ENCODE measurements at regions not wholly inside any gene's neighbourhood (a gene's known extent, or its start where the extent isn't known, plus 50 kb on each side); places are given as distances from the start of the nearest gene placed in this dataset.
"Not testable (repeated sequence)": the region's sequence is repeated elsewhere in the genome, so short reads cannot be mapped to it uniquely, and the experiment has no call there.

DNA sequence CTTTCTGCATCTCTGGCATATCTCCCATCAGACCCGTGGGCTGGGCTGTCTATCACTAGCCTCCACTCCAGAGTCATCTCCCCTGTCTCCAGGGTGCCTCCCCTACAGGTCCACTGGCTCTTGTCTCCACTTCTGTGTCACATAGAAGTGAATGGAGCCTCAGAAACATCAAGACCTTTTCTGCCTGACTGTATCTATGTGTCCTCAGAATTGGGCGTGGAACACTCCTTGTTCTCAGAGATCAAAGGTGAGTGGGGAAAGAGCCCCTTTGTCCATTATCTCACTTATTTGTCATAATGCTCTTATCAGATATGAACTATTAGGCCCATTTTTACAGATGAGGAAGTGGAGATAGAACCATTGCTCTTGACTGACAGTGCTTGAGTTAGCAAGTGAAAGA, 211.0 kb downstream of the CYRIA start:
- DNase-seq, result no peak

DNA sequence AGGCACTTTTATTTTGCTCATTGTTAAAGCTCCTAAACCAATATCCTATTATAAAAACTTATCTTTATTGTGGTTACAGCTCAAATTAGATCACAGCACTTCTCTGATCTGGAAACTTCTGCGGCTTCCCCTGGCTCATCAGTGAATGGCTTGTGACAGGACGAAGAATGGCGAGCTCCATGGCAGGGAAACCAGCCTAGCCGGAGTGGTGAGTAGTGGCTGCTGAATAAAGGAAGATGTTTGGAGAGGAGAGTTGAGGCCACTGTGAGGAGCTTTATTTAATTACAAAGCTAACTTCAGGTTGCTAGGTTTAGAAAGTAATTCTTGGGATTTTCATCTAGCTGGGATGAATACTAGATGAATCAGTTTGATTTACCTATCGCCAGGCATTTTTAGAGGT, 213.5 kb downstream of the CYRIA start:
- DNase-seq, result no peak

DNA sequence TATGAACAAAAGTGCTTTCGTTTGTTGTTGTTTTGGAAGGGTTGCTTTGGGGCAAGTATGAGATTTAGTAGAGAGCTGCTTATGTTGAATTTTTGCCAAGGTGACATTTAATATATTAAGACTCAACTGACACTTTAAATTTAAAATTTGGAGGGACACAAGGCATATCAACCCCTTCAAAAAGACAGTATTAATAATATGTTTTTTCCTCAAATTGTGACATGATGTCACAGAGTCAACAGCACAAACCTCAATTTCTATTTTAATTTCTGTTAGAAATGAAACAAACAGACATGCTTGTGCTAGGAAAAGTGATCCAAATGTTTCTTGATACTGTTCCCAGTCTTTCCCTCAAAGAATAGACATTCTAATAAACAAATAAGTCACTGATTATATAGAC, 218.9 kb downstream of the CYRIA start:
- no peak for DNase-seq

DNA sequence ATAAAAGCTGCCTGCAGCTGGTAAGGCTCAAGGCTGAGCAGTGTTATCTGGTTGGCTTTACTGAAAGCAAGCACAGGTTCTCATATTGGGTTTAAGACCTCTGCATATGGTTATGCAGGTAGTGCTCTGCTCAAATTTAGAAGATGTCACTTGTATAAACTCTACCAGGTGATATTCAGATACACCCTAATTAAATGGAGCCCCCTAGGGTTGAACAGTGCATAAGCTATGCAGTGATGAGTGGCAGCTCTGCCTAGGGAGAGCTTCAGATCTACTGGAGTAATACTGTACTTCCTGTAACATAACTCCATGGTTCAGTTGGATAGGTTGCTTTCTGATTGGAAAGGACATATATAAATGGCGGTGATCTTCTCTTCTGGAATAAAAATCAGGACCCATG, 222.7 kb downstream of the CYRIA start:
- DNase-seq, result no peak

DNA sequence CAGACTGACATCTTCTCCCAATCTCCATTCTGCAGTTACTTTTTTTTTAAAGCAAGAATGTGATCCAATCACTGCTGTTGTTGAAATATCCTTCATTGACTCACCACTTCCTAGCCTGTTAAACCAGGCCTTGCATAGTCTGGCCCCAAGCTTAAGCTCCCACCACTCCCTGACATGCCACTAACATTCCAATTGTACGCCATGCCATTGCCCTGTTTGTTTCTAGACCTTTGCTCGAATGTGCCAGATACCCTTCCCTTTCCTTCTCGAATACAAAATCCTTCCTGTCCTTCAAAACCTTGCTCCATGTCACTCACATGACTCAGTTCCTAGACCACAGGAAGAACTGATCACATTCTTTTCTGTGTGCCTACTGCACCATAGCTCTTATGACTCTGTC, 224.2 kb downstream of the CYRIA start:
- no peak for DNase-seq

DNA sequence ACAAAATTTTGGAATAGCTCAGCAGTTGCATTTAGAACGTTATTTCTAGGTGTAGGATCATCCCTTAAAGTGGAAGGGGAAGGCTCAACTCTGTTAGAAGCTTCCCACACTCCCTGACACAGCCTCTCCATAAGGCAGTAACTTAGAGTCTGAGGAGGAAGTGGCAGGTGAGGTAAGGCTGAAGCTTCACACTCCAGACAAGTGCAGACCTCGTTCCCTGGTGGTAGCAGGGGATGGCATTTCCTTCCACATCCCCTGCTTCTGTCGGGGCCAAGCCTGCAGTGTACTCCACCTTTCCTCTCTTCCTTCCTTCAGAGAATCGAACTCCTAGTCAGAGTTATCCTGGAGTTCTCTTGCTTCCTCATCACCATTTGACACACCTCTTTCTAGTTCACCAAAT, 224.7 kb downstream of the CYRIA start:
- no peak for DNase-seq

DNA sequence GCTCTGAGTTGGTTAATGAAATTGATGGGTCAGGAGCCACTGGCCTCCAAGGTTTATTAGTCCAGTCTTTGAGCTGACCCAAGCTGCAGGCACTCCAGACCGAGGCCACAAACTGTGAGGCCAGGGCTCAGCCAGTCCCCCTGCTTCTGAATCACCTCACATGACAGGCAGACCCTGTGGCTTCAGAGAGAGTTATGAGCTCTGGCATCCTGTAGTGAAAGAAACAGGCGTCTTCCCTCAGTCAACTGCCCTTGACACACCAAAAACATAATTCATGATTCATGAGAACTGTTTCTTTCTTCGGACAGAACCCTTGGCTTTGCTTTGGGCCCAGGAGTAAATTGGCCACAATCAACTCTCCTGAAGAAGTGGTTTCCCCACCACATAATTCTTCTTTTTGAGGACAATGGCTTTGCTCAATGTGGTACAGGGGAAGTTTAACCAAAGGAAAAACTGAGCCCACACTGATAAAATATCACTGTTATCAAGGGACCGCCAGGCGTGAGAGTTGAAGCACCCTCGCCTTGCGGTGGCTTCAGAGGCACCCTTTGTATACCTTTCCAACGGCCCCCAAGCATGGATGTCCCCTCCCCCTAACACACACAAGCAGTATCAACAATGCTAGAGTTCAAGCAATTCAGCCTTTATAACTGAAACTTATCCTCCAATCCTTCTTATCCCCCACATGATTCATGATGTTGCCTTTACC, 226.9 kb downstream of the CYRIA start:
- no peak for DNase-seq

DNA sequence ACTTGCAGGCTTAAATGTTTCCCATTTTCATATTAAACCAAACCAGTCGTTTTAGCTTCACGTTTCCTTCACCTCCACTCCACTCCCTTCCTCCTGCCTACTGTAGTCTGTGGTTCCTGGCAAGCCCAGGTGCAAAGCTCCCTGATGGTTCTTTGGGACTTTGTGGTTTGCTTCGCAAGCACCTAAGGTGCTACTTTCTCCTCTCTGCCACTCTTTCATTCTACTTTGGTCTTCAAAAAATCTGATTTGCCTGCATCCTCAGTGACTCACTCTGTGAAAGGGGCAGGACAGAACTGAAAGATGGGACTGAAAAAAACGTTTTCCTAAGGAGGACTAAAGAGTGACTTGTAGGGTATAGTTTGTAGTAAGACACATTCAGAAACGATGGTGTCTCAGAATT, 228.4 kb downstream of the CYRIA start:
- DNase-seq, result no peak

DNA sequence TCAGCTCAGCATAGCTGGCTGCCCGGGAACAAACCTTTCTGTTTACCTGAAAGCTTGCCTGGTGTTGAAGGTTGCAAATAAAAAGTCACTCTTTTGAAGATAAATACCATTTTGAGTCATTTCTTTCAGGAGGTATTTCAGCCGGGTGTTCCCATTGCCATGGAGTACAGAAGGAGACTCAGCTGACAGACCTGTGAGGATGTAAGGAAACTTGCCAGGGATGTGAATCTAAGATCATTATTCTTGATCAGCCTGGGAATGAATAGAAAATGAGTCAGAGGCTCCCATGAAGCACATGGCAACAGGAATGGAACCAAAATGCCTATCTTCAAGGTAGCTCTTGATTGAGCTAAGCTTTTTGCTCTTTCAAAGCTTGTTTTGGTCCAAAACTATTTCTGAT, 231.2 kb downstream of the CYRIA start:
- no peak for DNase-seq

DNA sequence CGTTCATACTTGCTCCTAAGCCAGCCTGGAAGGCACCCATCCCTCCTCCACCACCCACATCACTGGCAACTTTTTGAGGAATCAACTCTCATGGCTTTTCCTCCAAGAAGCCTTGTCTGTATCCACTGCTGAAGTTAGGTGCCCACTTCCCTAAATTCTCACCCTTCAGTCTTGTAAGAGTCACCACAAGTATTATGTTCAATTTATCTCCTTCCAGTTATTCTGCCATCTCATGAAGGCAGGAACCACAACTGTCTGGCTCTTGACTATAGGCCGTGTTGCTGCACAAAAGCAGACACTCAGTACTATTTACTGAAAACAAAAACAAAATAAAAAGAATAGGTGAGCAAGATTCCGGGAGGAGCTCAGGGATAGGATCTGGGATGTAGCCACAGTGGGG, 234.8 kb downstream of the CYRIA start:
- no peak for DNase-seq

DNA sequence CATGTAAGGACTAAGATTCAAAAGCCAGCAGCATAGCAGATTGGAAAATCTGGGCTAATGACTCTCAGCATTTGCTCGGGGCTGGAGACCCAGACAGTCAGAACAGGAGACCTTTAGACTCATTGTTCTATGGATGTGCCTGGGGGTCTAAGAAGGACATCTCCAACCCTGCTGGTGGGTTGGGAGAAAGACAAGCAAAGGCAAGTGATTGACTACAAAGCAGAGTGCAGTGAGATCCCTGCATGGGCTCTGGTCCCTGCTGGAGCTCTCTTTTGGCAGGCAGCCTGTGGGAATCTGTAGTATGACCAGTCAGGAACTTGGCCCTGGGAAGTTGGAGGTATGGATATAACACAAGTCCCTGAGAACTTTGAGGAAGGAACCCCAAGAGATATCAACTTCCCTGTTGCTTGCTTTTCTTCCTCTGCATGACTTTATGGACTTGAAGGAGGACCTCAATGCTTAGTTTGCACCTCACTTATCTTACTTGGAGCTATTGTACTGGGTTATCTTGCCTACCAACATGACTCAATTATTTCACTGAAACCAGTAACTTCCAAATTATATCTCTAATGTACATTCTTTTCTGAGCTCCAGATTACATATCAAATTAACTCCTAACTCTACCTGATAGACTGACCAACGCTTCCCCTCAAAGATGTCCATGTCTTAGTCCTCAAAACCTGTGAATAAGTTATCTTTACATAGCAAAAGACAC, 236.0 kb downstream of the CYRIA start:
- no peak for DNase-seq

DNA sequence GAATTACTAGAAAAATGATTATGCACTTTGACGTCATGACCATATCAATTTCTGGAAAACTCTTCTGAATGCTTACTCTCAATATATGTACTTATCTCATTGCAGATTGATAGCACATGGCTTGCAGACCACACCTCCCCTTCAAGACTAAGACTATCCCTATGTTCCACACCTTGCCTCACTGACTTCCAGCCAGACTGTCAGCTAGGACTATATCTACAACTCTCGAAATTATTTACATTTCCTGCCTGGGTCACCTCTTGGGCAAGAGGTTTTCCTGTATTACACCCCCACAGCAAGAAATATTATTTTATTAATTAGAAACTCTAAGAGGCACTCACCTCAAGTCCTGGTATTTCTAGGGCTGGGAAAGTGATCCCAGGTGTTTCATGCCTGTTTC, 236.6 kb downstream of the CYRIA start:
- DNase-seq, result no peak

DNA sequence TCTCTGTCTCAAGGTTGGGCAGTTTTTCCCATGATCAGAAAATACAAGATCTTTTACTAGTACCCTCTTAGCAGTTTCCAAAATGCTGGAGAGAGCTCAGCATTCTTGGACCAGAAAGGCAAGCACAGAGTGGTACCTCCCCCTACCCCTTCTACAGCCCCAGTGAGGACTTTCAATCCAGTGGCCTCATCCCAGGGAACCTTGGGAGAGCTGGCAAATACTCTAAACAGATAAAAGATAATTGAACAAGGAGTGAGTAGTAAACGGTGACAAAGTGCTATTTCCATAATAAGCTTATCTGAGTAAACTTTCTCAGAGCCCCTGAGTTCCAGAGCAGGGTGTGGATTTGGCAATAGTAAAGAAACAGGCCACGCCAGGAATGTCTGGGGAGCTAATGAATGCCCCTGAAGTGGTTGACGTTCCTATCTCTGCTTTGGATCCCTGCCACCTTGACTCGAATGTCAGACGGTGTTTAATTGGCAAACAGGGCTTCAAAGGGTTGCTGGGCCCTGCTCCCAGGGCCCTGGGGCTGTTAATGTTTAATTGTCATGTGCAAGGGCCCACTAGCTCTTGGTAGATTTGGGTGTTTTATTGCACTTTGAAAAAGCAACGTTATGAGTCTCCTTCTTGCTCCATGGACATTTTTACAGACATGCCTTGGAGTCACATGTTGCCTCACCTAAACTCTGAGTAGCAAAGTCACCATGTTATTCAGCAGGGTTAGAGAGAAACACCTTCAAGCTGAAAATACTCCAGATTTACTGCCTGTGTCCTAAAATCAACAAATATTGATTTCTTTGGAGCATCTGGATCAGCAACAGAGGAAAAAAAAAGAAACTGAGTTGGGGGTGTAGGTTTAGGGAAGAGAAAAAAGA, 239.9 kb downstream of the CYRIA start:
- no peak for DNase-seq

DNA sequence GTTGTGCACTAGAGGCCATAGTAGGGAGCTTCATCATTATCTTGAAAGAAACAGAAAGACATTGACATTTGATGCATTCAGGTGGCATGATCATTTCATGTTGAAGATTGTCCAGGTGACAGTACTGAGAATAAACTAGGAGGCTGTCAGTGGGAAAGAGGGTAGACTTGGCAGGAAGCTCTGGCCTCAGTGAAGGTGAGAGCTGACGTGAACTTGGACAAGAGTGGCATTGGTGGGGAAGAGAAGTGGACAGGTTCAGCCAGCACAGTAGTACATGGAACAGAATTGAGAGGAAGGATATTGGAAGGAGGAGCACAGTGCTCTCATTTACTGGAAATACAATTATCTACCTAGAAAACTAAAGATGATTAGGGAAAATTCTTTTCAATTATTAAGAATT, 245.2 kb downstream of the CYRIA start:
- no peak for DNase-seq

DNA sequence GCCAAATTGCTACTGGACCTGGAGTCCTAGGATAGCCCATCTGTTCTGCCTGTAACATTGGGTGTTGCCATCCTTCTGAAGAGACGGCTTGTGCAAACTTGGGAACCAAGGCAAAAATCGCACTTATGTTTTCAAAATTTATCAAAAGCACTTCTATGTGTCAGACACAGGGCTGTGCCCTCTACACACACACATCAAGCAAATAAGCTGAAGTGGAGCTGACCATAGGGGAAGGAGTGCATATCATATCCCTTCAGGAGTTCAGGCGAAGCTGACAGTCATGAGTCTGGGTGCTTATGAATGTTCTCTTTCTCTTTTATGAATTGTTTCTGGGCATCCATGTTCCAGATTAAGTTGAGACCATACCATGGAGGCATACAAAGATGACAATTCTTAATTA, 247.9 kb downstream of the CYRIA start:
- DNase-seq, result no peak

DNA sequence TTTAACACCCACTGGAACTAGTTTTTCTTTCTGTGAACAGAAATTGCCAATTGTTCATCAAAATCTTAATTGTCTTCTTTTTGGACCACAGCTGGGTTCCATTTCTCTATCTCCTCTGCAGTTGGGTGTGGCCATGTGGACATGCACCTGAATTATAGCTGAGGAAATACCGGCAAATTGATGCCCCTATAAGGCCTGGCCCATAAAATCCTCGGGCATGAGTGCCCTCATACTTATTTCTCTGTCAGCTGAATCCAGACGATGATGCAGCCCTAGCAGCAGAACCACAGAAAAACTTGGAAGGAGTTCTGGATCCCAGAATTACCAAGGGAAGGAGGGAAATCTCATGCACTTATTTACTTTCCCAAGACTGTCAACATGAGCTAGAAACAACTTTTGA, 249.0 kb downstream of the CYRIA start:
- DNase-seq, result no peak

DNA sequence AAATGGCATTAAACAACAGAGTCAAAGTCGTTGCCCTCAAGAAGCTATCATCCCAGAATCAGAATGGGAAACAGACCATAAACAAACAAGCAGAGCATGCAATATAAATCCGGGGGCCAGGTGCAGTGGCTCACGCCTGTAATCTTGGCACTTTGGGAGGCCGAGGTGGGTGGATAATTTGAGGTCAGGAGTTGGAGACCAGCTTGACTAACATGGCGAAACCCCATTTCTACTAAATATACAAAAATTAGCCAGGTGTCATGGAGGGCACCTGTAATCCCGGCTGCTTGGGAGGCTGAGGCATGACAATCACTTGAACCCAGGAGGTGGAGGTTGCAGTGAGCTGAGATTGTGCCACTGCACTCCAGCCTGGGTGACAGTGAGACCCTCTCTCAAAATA, 249.8 kb downstream of the CYRIA start:
- not testable (repeated sequence) for DNase-seq

DNA sequence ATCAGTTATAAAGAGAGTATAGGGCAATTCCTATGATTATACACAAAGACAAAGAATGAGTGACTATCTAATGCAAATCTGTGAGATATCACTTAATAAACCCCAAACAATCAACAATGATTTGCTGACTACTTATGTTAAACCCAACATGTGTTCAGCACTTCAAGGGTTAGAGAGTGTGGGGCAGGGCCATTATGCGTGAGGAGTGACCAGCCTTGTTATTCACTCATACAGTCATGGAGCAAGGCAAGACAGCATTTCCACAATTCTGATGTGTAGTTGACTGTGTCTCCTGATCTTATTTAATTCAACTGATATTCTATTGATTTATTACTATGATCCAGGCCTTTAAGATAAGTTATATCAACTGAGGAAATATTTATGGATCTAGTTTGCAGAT, 251.7 kb downstream of the CYRIA start:
- no peak for DNase-seq

DNA sequence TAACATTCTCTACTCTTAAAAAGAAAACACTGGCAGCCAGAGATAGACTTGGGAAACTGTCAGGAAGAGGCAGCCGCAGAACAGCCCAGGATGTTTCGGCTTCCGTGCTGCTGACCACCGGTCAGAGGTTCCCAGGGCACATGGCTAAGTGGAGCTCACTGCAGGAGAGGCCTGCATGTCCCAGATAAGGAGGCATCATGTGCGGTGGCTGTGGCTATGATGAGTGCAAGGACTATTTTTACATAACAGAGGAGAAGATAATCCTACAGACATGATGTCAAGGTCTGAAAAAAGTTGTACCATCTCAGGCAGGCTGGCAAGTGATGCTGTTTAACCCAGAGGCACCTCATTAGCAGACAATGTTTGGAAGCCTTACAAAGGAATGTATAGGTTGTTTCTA, 252.3 kb downstream of the CYRIA start:
- DNase-seq, result no peak

DNA sequence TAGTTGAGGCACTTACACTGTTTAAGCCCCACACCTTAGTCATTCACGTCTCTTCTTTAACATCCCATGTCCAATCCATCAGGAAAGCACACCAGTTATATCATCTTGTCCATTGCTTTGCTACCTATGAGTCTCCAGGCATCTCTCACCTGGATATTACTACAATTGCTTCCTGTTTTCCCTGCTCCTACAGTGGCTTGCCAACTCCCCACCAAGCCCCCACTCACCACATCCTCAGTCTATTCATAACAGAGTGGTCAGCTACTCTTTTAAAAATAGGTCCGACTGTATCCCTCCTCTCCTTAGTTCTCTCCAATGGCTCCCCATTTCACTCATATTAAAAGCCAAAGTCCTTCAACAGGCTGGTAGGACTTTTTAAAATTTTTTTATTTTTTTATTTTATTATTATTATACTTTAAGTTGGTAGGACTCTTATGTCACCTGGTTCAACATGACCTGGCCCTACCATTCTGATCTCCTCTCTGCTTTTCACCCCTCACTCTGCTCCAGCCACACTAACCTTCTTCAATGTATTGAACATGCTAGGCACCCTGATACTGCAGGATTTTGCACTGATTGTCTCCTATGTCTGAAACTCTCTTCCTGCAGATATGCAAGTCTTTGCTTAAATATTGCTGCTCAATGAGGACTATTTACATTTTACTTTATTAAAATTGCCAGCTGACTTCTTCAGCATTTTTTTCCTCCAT, 253.2 kb downstream of the CYRIA start:
- no peak for DNase-seq

DNA sequence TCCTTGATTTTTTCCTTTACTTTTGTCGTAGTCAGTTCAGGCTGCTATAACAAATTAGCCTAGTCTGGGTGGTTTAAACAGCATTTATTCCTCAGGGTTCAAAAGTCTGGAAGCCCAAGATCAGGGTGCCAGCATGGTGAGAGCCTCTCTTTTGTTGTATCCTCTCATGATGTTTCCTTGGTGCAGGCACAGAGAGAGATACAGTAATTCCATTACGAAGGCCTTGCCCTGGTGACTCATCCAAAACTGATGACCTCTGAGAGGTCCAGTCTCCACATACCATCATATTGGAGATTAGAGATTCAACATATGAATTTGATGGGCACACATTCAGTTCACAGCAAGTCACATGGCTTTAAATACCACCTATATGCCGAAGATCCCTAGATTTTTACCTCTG, 253.8 kb downstream of the CYRIA start:
- DNase-seq, result no peak

DNA sequence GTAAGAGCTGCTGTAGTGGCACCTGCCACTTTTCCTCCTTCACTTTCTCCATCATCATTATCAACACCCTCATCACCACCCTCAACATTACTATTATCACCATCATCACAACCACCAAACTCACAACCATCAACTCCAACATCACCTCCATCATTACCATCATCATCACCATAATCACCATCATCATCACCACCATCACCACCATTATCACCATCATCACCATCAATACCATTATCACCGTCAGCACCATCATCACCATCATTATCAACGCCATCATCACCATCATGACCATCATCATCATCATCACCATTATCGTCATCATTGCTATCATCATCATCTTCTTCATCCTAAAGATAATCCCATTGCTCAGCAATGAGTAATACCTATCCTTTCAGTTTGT, 255.8 kb downstream of the CYRIA start:
- no peak for DNase-seq

DNA sequence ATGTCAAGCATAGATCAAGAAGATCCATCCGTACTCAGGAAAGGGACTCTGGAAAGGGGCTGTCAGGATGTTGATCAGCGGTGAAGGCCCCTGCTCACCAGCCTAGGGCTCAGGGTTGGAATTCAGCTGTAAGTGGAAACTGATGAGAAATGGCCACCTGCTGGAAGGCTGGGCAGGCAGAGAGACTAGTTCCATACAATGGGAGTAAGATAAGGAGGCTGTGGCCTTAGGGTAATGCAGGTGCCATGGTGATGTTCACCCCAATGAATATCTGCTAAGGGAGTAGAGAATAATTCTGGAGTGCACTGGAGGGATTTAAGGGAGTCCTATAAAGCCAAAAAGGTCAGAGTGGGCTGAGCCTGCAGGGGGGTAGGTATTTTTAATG, 256.6 kb downstream of the CYRIA start:
- no peak for DNase-seq
